ENCODE measurements at regions not wholly inside any gene's neighbourhood (a gene's known extent, or its start where the extent isn't known, plus 50 kb on each side); places are given as distances from the start of the nearest gene placed in this dataset.

GRCh38 chr10:105356626-105357025 is 715.5 kb downstream of the SORCS3 start:
- DNase-seq (ENCODE audit: extremely low spot score in 2 of 2): no peak
- intact Hi-C loops (cut with DNase I): no loop called here
- H3K9me3 ChIP-seq: no peaks in the 10 kb centered on the region

GRCh38 chr10:105354010-105354409 is 712.9 kb downstream of the SORCS3 start:
- intact Hi-C loops (cut with DNase I): no loop called here
- DNase-seq (ENCODE audit: extremely low spot score in 2 of 2): no peak
- Histone ChIP-seq H3K27ac (no peak overlapping the region), H3K36me3 (no peaks in the 10 kb centered on the region), H3K4me1 (no peaks in the 10 kb centered on the region), H3K9me3 (no peaks in the 10 kb centered on the region), H3K4me3 (no peak overlapping the region), H3K27me3 (no peaks in the 10 kb centered on the region)
- TF ChIP-seq POLR2A (IDR thresholded peaks at IDR 0.05): no peak
- TF ChIP-seq POLR2AphosphoS5 (IDR thresholded peaks at IDR 0.05; ENCODE audit: insufficient read depth in 1 of 2, low read depth in 1 of 2): no peak
- TF ChIP-seq CTCF (IDR thresholded peaks at IDR 0.05): no peak

More at GRCh38 chr10:105356626-105357025, 715.5 kb downstream of the SORCS3 start:
- H3K4me1 ChIP-seq: no peaks in the 10 kb centered on the region
- no peak for TF ChIP-seq CTCF (IDR thresholded peaks at IDR 0.05)
- TF ChIP-seq POLR2A (IDR thresholded peaks at IDR 0.05): no peak
- TF ChIP-seq POLR2AphosphoS5 (IDR thresholded peaks at IDR 0.05; ENCODE audit: insufficient read depth in 1 of 2, low read depth in 1 of 2): no peak
- H3K27ac ChIP-seq: no peak overlapping the region
- H3K36me3 ChIP-seq: no peaks in the 10 kb centered on the region
- H3K27me3 ChIP-seq: no peaks in the 10 kb centered on the region
- no peak overlapping the region for H3K4me3 ChIP-seq

DNA sequence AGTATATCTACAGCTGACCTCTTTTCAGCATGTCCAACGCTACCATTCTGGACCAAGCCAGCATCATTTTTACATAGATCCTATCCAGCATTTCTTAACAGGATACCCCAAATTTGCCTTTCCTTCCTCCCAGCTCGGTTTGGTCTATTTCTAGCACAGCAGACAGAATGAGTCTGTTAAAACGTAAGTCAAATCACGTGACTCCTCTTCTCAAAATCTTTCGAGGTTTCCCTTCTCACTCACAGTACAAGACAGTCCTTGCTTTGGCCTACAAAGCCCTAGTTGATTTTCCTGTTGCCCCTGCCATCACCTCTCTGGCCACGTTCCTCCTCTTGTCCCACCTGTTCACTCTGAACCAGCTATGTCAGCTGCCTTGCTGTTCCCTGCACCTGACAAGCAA is 711.7 kb downstream of the SORCS3 start:
- Histone ChIP-seq H3K4me3 (no peak overlapping the region), H3K9me3 (no peaks in the 10 kb centered on the region), H3K4me1 (no peaks in the 10 kb centered on the region), H3K36me3 (no peaks in the 10 kb centered on the region), H3K27me3 (no peaks in the 10 kb centered on the region), H3K27ac (no peak overlapping the region)
- no peak for TF ChIP-seq POLR2A (IDR thresholded peaks at IDR 0.05)
- no peak for TF ChIP-seq POLR2AphosphoS5 (IDR thresholded peaks at IDR 0.05; ENCODE audit: insufficient read depth in 1 of 2, low read depth in 1 of 2)
- TF ChIP-seq CTCF (IDR thresholded peaks at IDR 0.05): no peak
- DNase-seq (ENCODE audit: extremely low spot score in 2 of 2): no peak
- intact Hi-C loops (cut with DNase I): no loop called here

- no peak overlapping the region for H3K4me3 ChIP-seq
- no peaks in the 10 kb centered on the region for H3K27me3 ChIP-seq
- H3K4me1 ChIP-seq: no peaks in the 10 kb centered on the region
- H3K9me3 ChIP-seq: no peaks in the 10 kb centered on the region
- intact Hi-C loops (cut with DNase I): no loop called here
- no peak for DNase-seq (ENCODE audit: extremely low spot score in 2 of 2)
- H3K36me3 ChIP-seq: no peaks in the 10 kb centered on the region
- no peak overlapping the region for H3K27ac ChIP-seq
- TF ChIP-seq CTCF (IDR thresholded peaks at IDR 0.05) (no peak), POLR2AphosphoS5 (IDR thresholded peaks at IDR 0.05; ENCODE audit: insufficient read depth in 1 of 2, low read depth in 1 of 2) (no peak), POLR2A (IDR thresholded peaks at IDR 0.05) (no peak)
Observed at GRCh38 chr10:105352281-105352680, 711.2 kb downstream of the SORCS3 start.

DNA sequence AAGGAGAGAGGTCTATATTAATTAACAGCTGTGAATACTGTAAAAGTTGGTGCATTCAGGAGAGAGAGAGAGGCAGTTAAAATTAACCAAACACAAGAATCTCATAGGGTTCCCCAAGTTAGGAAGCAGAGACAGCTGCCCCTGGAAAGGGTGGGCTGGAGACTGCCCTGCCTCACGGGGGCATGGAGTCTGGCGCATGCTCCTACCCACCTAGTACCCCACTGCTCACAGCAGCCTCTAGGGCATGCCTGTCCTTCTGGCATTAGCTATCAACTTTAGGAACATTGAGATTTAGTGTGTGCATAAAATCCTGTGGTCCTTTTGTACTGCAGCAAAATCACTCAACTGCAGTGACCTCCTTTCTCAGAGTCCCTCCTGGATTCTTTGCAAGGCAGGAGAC is 710.1 kb downstream of the SORCS3 start:
- DNase-seq (ENCODE audit: extremely low spot score in 2 of 2): no peak
- intact Hi-C loops (cut with DNase I): no loop called here
- no peaks in the 10 kb centered on the region for H3K27me3 ChIP-seq
- TF ChIP-seq CTCF (IDR thresholded peaks at IDR 0.05) (no peak), POLR2A (IDR thresholded peaks at IDR 0.05) (no peak), POLR2AphosphoS5 (IDR thresholded peaks at IDR 0.05; ENCODE audit: insufficient read depth in 1 of 2, low read depth in 1 of 2) (no peak)
- H3K9me3 ChIP-seq: no peaks in the 10 kb centered on the region
- H3K36me3 ChIP-seq: no peaks in the 10 kb centered on the region
- no peak overlapping the region for H3K4me3 ChIP-seq
- H3K27ac ChIP-seq: no peak overlapping the region
- H3K4me1 ChIP-seq: no peaks in the 10 kb centered on the region
